HG03460 (cell line): ENCODE measurements at regions not wholly inside any gene's neighbourhood (a gene's known extent, or its start where the extent isn't known, plus 50 kb on each side); places are given as distances from the start of the nearest gene placed in this dataset.

ENCODE experiments used
- ATAC-seq: cut with Tn5 transposase; IDR thresholded peaks from one replicate; pipeline ENCODE4 v1.9.1; 2021; ENCODE audit not compliant: unreplicated experiment

GRCh38 chr11:115564851-115565250 is 60.6 kb upstream of the CADM1 start:
- no peak for ATAC-seq

- no peak for ATAC-seq
Observed at GRCh38 chr11:115561116-115561515, 56.9 kb upstream of the CADM1 start.

DNA sequence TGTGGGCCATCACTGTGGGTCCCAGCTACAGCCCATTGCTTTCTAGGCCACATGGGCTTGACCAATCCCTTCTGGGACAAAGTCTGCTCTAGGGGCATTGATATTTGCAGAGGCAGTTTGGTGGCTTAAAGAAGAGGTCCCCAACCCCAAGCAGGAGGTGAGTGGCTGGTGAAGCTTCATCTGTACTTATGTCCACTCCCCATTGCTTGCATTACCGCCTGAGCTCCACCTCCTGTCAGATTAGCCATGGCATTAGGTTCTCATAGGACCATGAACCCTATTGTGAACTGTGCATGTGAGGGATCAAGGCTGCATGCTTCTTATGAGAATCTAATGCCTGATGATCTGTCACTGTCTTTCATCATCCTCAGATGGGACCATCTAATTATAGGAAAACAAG is 54.4 kb upstream of the CADM1 start:
- no peak for ATAC-seq

GRCh38 chr11:115557681-115558080 is 53.5 kb upstream of the CADM1 start:
- no peak for ATAC-seq

DNA sequence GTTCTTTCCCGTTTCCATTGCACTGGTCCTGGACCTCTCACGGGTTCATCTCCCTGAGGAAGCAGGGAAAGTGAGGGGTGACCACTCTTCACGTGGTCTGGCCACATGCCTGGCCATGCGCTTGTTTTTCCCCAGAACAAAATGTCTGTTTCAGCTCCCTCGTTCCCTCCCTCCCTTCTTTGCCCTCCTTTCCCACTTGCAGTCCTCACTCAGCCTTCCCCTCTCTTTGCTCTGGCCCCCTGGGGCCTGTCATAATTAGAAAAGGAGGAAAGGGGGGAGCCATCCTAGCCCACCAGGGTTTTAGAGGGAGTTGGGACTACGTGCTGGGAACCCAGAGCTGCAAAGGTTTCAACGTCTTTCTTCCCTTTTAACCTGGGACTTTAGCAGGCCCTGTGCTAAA is 52.8 kb upstream of the CADM1 start:
- ATAC-seq, result no peak

DNA sequence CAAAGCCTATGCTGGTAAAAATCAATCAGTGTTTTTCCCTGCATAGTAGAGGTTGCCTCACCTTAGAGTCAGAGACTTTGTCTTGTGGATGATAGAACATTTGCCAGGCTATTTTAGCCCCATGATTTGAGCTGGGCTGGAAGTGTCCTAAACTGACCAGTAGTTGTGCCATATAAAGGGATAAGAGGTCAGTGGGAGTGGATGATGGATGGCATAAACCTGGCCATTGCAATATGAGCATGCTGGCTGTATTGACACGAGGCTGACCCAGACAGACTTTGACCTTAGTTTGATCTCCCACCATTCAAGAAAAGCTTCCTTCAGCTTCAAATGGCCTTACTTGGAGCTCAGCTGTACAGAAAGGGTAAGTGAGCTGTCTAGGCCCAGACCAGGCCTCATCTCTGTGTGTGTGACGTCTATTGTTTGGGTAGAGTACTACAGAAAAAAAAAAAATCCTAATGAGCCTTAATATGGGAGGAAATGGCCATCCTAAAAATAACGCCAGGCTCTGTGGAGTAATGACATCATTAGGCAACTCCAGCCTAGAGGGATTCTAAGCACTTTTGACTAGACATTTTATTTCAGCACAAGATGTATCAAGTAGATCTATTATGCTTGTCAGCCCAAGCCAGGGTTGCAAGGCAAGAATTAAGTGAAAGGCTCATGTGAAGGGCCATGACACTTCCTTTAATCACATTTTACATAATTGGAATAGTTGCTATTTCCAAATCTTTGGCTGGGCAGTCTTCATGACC is 51.3 kb upstream of the CADM1 start:
- no peak for ATAC-seq
